ENCODE measurements at regions not wholly inside any gene's neighbourhood (a gene's known extent, or its start where the extent isn't known, plus 50 kb on each side); places are given as distances from the start of the nearest gene placed in this dataset.

DNA sequence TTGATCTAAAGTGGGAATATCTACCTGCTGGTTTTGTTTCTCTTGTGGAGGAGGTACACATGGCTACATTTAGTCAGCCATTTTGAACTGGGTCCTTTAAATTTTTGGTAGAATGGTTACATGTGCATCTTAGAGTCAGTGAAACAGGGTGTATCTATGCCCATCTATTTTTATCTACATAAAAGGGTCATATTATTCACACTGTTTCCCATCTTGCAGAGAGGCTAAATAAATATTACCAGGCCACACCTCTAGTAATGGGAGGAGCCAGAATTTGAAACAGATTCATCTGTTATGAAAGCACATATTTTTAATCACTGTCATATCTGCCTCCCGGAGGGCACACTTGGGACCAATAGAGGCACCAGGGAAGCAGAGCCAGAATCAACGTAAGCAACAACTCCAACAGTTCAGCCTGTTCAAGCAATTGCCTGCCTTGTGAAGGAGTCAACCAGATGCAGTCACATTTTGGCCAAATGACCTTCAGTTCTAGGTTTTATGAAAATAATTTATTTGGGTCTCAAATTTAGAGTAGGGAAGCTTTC, 376.8 kb downstream of the TSN start:
- no peak overlapping the region for H3K4me2 ChIP-seq (replicated peaks; ENCODE audit: low read depth, low read length, poor library complexity, severe bottlenecking)
- no peak overlapping the region for H3K4me3 Mint-ChIP-seq
- H3K79me2 ChIP-seq (ENCODE audit: control insufficient read depth, insufficient read depth, low read length), result no peaks in the 10 kb centered on the region
- no peak for ATAC-seq (ENCODE audit: low read depth)
- H3K27ac Mint-ChIP-seq, result no peak overlapping the region
- TF ChIP-seq CTCF (IDR thresholded peaks at IDR 0.05) (no peak), EZH2 (IDR thresholded peaks at IDR 0.05; ENCODE audit: borderline replicate concordance, insufficient read depth, low read depth, low read length, poor library complexity, severe bottlenecking) (no peak)
- peaks cover 3 to 20% (median 17%) of the 10 kb centered on the region in 3 donors for H3K9me3 ChIP-seq (ENCODE audit: control extremely low read depth in 1 of 3, control insufficient read depth in 2 of 3, insufficient read depth in 1 of 3, low read length in 2 of 3)
- no peaks in the 10 kb centered on the region for H4K20me1 ChIP-seq (ENCODE audit: control insufficient read depth, insufficient read depth, low read length, poor library complexity, severe bottlenecking)
- H3K9ac ChIP-seq (ENCODE audit: low read length), result no peak overlapping the region
- H3K27me3 ChIP-seq (replicated peaks in 1 of 4; ENCODE audit: control extremely low read depth in 1 of 4, control insufficient read depth in 3 of 4, insufficient read depth in 4 of 4, low read length in 3 of 4), result no peaks in the 10 kb centered on the region
- H2AFZ ChIP-seq (ENCODE audit: insufficient read depth, low read depth, low read length, poor library complexity, severe bottlenecking), result no peak overlapping the region
- H3K27me3 Mint-ChIP-seq, result peaks cover 4% of the 10 kb centered on the region
- no peaks in the 10 kb centered on the region for H3K4me1 ChIP-seq (ENCODE audit: control insufficient read depth in 2 of 2, insufficient read depth in 2 of 2, low read length in 2 of 2)
- WGBS (ENCODE audit: insufficient coverage), result 67% methylated on average over 2 of the region's 2 CpGs
- intact Hi-C loops (cut with micrococcal nuclease), result no loop called here
- DNase-seq, result no peak
- ChIA-PET CTCF (no interaction called here), POLR2A (no interaction called here)
- no peaks in the 10 kb centered on the region for H3K4me1 Mint-ChIP-seq
- no peak overlapping the region for H3K27ac ChIP-seq (ENCODE audit: low read length in 2 of 2)
- H3K36me3 ChIP-seq (replicated peaks in 1 of 2; ENCODE audit: control extremely low read depth in 1 of 2, control insufficient read depth in 1 of 2, extremely low read depth in 1 of 2, insufficient read depth in 2 of 2, low read length in 1 of 2), result no peaks in the 10 kb centered on the region
- peaks cover 18% of the 10 kb centered on the region for H3K9me3 Mint-ChIP-seq (ENCODE audit: insufficient read depth)
- no peak overlapping the region for H3K4me3 ChIP-seq (ENCODE audit: control extremely low read depth in 1 of 5, extremely low read depth in 1 of 5, insufficient read depth in 1 of 5, low read depth in 2 of 5, low read length in 4 of 5)

GRCh38 chr2:122135021-122135937, 379.8 kb downstream of the TSN start:
- DNase-seq, result no peak
- Mint-ChIP-seq H3K27me3 (peaks cover 4% of the 10 kb centered on the region), H3K27ac (no peak overlapping the region), H3K4me1 (no peaks in the 10 kb centered on the region), H3K4me3 (no peak overlapping the region), H3K9me3 (ENCODE audit: insufficient read depth) (peaks cover 7% of the 10 kb centered on the region)
- no peak overlapping the region for H3K27ac ChIP-seq (ENCODE audit: low read length in 2 of 2)
- H3K4me2 ChIP-seq (replicated peaks; ENCODE audit: low read depth, low read length, poor library complexity, severe bottlenecking), result no peak overlapping the region
- H2AFZ ChIP-seq (ENCODE audit: insufficient read depth, low read depth, low read length, poor library complexity, severe bottlenecking), result no peak overlapping the region
- no peak overlapping the region for H3K9ac ChIP-seq (ENCODE audit: low read length)
- CTCF ChIA-PET, result no interaction called here
- H3K36me3 ChIP-seq (replicated peaks in 1 of 2; ENCODE audit: control extremely low read depth in 1 of 2, control insufficient read depth in 1 of 2, extremely low read depth in 1 of 2, insufficient read depth in 2 of 2, low read length in 1 of 2), result no peaks in the 10 kb centered on the region
- H4K20me1 ChIP-seq (ENCODE audit: control insufficient read depth, insufficient read depth, low read length, poor library complexity, severe bottlenecking), result no peaks in the 10 kb centered on the region
- intact Hi-C loops (cut with micrococcal nuclease), result no loop called here
- no peak overlapping the region for H3K4me3 ChIP-seq (ENCODE audit: control extremely low read depth in 1 of 5, extremely low read depth in 1 of 5, insufficient read depth in 1 of 5, low read depth in 2 of 5, low read length in 4 of 5)
- peaks cover 0 to 22% (median 6%) of the 10 kb centered on the region in 3 donors for H3K9me3 ChIP-seq (ENCODE audit: control extremely low read depth in 1 of 3, control insufficient read depth in 2 of 3, insufficient read depth in 1 of 3, low read length in 2 of 3)
- no peaks in the 10 kb centered on the region for H3K4me1 ChIP-seq (ENCODE audit: control insufficient read depth in 2 of 2, insufficient read depth in 2 of 2, low read length in 2 of 2)
- POLR2A ChIA-PET, result no interaction called here
- no peaks in the 10 kb centered on the region for H3K79me2 ChIP-seq (ENCODE audit: control insufficient read depth, insufficient read depth, low read length)
- WGBS (ENCODE audit: insufficient coverage), result 39% methylated on average over 5 of the region's 10 CpGs
- ATAC-seq (ENCODE audit: low read depth), result no peak
- H3K27me3 ChIP-seq (replicated peaks in 1 of 4; ENCODE audit: control extremely low read depth in 1 of 4, control insufficient read depth in 3 of 4, insufficient read depth in 4 of 4, low read length in 3 of 4), result no peaks in the 10 kb centered on the region
- TF ChIP-seq EZH2 (IDR thresholded peaks at IDR 0.05; ENCODE audit: borderline replicate concordance, insufficient read depth, low read depth, low read length, poor library complexity, severe bottlenecking) (no peak), CTCF (IDR thresholded peaks at IDR 0.05) (no peak)
